ENCODE measurements at regions not wholly inside any gene's neighbourhood (a gene's known extent, or its start where the extent isn't known, plus 50 kb on each side); places are given as distances from the start of the nearest gene placed in this dataset.

DNA sequence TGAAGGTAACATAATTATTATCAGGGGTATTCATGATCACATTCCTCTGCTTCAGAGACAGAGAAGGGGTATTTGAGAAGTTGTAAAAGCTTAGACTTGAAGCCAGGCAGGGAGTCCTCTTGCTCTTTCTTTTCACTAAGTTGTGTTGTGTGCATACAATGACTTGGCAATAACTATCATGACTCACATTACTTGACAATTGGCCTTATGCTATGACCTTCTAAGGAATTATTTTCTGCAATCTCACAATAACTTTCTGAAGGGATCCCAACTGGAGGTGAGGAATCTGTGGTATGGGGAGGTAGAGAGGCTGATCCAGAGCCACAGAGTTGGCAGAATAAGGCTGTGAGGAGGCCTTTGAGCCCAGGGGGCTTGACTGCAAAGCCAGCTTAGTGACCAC lies 622.3 kb downstream of the MTRR start:
- no peak for ATAC-seq
- Mint-ChIP-seq H3K4me1 (peaks cover 8% of the 10 kb centered on the region), H3K9me3 (peaks cover 31% of the 10 kb centered on the region), H3K4me3 (no peak overlapping the region), H3K27ac (no peak overlapping the region), H3K27me3 (ENCODE audit: low read depth) (peaks cover 2% of the 10 kb centered on the region; the same call in 1 of the 2 replicates), H3K36me3 (peaks cover 14% of the 10 kb centered on the region)
- POLR2A ChIA-PET, result no interaction called here
- no peak for DNase-seq (ENCODE audit: low spot score)
- CTCF ChIA-PET, result interaction anchor here (0.5 to 0.6 kb wide), 2 partner anchors 83 to 229 kb away, joined by 3 read pairs; no protein-coding TSS in a partner anchor
- no peak for TF ChIP-seq ZNF219 (CRISPR knock-in tag; IDR thresholded peaks at IDR 0.05; ENCODE audit: borderline replicate concordance)
- no peak for TF ChIP-seq NFATC4 (CRISPR knock-in tag; IDR thresholded peaks at IDR 0.05)
- TF ChIP-seq, protein P1, sequence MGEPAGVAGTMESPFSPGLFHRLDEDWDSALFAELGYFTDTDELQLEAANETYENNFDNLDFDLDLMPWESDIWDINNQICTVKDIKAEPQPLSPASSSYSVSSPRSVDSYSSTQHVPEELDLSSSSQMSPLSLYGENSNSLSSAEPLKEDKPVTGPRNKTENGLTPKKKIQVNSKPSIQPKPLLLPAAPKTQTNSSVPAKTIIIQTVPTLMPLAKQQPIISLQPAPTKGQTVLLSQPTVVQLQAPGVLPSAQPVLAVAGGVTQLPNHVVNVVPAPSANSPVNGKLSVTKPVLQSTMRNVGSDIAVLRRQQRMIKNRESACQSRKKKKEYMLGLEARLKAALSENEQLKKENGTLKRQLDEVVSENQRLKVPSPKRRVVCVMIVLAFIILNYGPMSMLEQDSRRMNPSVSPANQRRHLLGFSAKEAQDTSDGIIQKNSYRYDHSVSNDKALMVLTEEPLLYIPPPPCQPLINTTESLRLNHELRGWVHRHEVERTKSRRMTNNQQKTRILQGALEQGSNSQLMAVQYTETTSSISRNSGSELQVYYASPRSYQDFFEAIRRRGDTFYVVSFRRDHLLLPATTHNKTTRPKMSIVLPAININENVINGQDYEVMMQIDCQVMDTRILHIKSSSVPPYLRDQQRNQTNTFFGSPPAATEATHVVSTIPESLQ (CRISPR knock-in tag; IDR thresholded peaks at IDR 0.05), result no peak
- TF ChIP-seq, protein P2, sequence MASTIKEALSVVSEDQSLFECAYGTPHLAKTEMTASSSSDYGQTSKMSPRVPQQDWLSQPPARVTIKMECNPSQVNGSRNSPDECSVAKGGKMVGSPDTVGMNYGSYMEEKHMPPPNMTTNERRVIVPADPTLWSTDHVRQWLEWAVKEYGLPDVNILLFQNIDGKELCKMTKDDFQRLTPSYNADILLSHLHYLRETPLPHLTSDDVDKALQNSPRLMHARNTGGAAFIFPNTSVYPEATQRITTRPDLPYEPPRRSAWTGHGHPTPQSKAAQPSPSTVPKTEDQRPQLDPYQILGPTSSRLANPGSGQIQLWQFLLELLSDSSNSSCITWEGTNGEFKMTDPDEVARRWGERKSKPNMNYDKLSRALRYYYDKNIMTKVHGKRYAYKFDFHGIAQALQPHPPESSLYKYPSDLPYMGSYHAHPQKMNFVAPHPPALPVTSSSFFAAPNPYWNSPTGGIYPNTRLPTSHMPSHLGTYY (CRISPR knock-in tag; IDR thresholded peaks at IDR 0.05), result no peak
- TF ChIP-seq CBFB (CRISPR knock-in tag; IDR thresholded peaks at IDR 0.05; ENCODE audit: low read depth), result no peak
- TF ChIP-seq, protein P3, sequence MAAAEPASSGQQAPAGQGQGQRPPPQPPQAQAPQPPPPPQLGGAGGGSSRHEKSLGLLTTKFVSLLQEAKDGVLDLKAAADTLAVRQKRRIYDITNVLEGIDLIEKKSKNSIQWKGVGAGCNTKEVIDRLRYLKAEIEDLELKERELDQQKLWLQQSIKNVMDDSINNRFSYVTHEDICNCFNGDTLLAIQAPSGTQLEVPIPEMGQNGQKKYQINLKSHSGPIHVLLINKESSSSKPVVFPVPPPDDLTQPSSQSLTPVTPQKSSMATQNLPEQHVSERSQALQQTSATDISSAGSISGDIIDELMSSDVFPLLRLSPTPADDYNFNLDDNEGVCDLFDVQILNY (CRISPR knock-in tag; IDR thresholded peaks at IDR 0.05), result no peak
- TF ChIP-seq, protein P4, sequence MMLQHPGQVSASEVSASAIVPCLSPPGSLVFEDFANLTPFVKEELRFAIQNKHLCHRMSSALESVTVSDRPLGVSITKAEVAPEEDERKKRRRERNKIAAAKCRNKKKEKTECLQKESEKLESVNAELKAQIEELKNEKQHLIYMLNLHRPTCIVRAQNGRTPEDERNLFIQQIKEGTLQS (CRISPR knock-in tag; conservative IDR thresholded peaks at IDR 0.05), result no peak
- TF ChIP-seq, protein P5, sequence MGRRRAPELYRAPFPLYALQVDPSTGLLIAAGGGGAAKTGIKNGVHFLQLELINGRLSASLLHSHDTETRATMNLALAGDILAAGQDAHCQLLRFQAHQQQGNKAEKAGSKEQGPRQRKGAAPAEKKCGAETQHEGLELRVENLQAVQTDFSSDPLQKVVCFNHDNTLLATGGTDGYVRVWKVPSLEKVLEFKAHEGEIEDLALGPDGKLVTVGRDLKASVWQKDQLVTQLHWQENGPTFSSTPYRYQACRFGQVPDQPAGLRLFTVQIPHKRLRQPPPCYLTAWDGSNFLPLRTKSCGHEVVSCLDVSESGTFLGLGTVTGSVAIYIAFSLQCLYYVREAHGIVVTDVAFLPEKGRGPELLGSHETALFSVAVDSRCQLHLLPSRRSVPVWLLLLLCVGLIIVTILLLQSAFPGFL (CRISPR knock-in tag; IDR thresholded peaks at IDR 0.05; ENCODE audit: borderline replicate concordance), result no peak
- TF ChIP-seq FOXK1 (CRISPR knock-in tag; IDR thresholded peaks at IDR 0.05), result no peak
- TF ChIP-seq, protein P6, sequence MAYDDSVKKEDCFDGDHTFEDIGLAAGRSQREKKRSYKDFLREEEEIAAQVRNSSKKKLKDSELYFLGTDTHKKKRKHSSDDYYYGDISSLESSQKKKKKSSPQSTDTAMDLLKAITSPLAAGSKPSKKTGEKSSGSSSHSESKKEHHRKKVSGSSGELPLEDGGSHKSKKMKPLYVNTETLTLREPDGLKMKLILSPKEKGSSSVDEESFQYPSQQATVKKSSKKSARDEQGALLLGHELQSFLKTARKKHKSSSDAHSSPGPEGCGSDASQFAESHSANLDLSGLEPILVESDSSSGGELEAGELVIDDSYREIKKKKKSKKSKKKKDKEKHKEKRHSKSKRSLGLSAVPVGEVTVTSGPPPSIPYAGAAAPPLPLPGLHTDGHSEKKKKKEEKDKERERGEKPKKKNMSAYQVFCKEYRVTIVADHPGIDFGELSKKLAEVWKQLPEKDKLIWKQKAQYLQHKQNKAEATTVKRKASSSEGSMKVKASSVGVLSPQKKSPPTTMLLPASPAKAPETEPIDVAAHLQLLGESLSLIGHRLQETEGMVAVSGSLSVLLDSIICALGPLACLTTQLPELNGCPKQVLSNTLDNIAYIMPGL (CRISPR knock-in tag; IDR thresholded peaks at IDR 0.05), result no peak
- TF ChIP-seq, protein P7, sequence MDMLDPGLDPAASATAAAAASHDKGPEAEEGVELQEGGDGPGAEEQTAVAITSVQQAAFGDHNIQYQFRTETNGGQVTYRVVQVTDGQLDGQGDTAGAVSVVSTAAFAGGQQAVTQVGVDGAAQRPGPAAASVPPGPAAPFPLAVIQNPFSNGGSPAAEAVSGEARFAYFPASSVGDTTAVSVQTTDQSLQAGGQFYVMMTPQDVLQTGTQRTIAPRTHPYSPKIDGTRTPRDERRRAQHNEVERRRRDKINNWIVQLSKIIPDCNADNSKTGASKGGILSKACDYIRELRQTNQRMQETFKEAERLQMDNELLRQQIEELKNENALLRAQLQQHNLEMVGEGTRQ (CRISPR knock-in tag; IDR thresholded peaks at IDR 0.05), result no peak
- TF ChIP-seq ATF1 (CRISPR knock-in tag; IDR thresholded peaks at IDR 0.05), result no peak
- TF ChIP-seq FOXP1 (CRISPR knock-in tag; IDR thresholded peaks at IDR 0.05; ENCODE audit: borderline replicate concordance), result no peak
- no peak for TF ChIP-seq ZNF317 (CRISPR knock-in tag; IDR thresholded peaks at IDR 0.05; ENCODE audit: borderline replicate concordance, low read depth)
- TF ChIP-seq, protein P8, sequence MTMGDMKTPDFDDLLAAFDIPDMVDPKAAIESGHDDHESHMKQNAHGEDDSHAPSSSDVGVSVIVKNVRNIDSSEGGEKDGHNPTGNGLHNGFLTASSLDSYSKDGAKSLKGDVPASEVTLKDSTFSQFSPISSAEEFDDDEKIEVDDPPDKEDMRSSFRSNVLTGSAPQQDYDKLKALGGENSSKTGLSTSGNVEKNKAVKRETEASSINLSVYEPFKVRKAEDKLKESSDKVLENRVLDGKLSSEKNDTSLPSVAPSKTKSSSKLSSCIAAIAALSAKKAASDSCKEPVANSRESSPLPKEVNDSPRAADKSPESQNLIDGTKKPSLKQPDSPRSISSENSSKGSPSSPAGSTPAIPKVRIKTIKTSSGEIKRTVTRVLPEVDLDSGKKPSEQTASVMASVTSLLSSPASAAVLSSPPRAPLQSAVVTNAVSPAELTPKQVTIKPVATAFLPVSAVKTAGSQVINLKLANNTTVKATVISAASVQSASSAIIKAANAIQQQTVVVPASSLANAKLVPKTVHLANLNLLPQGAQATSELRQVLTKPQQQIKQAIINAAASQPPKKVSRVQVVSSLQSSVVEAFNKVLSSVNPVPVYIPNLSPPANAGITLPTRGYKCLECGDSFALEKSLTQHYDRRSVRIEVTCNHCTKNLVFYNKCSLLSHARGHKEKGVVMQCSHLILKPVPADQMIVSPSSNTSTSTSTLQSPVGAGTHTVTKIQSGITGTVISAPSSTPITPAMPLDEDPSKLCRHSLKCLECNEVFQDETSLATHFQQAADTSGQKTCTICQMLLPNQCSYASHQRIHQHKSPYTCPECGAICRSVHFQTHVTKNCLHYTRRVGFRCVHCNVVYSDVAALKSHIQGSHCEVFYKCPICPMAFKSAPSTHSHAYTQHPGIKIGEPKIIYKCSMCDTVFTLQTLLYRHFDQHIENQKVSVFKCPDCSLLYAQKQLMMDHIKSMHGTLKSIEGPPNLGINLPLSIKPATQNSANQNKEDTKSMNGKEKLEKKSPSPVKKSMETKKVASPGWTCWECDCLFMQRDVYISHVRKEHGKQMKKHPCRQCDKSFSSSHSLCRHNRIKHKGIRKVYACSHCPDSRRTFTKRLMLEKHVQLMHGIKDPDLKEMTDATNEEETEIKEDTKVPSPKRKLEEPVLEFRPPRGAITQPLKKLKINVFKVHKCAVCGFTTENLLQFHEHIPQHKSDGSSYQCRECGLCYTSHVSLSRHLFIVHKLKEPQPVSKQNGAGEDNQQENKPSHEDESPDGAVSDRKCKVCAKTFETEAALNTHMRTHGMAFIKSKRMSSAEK (CRISPR knock-in tag; IDR thresholded peaks at IDR 0.05; ENCODE audit: borderline replicate concordance), result no peak
- no peak for TF ChIP-seq JAZF1 (CRISPR knock-in tag; IDR thresholded peaks at IDR 0.05)
- TF ChIP-seq CREB1 (CRISPR knock-in tag; IDR thresholded peaks at IDR 0.05), result no peak
- TF ChIP-seq MYBL2 (CRISPR knock-in tag; IDR thresholded peaks at IDR 0.05), result no peak
- TF ChIP-seq, protein P9, sequence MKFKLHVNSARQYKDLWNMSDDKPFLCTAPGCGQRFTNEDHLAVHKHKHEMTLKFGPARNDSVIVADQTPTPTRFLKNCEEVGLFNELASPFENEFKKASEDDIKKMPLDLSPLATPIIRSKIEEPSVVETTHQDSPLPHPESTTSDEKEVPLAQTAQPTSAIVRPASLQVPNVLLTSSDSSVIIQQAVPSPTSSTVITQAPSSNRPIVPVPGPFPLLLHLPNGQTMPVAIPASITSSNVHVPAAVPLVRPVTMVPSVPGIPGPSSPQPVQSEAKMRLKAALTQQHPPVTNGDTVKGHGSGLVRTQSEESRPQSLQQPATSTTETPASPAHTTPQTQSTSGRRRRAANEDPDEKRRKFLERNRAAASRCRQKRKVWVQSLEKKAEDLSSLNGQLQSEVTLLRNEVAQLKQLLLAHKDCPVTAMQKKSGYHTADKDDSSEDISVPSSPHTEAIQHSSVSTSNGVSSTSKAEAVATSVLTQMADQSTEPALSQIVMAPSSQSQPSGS (CRISPR knock-in tag; IDR thresholded peaks at IDR 0.05; ENCODE audit: borderline replicate concordance, low read depth), result no peak
